ENCODE measurements at regions not wholly inside any gene's neighbourhood (a gene's known extent, or its start where the extent isn't known, plus 50 kb on each side); places are given as distances from the start of the nearest gene placed in this dataset.

- DNase-seq (ENCODE audit: low read depth, low spot score): no peak
Measured at GRCh38 chr2:18317017-18317416, 243.4 kb downstream of the RDH14 start.

- DNase-seq (ENCODE audit: low read depth, low spot score): no peak
Measured at GRCh38 chr2:18312818-18313217, 247.6 kb downstream of the RDH14 start.

GRCh38 chr2:18311420-18312195, 248.8 kb downstream of the RDH14 start:
- DNase-seq (ENCODE audit: low read depth, low spot score): peak; percentile 87

- DNase-seq (ENCODE audit: low read depth, low spot score): no peak
Measured at GRCh38 chr2:18309627-18310026, 250.8 kb downstream of the RDH14 start.

GRCh38 chr2:18309188-18309587, 251.3 kb downstream of the RDH14 start:
- DNase-seq (ENCODE audit: low read depth, low spot score): no peak

- no peak for DNase-seq (ENCODE audit: low read depth, low spot score)
Measured at GRCh38 chr2:18304849-18305248, 255.6 kb downstream of the RDH14 start.

GRCh38 chr2:18301421-18302139, 258.9 kb downstream of the RDH14 start:
- peak; percentile 23 for DNase-seq (ENCODE audit: low read depth, low spot score)

GRCh38 chr2:18299423-18300212, 260.8 kb downstream of the RDH14 start:
- peak; percentile 90 for DNase-seq (ENCODE audit: low read depth, low spot score)

- no peak for DNase-seq (ENCODE audit: low read depth, low spot score)
Measured at GRCh38 chr2:18297534-18298058, 262.9 kb downstream of the RDH14 start.

- no peak for DNase-seq (ENCODE audit: low read depth, low spot score)
Measured at GRCh38 chr2:18290386-18290785, 270.1 kb downstream of the RDH14 start.

- no peak for DNase-seq (ENCODE audit: low read depth, low spot score)
Measured at GRCh38 chr2:18286897-18287296, 273.6 kb downstream of the RDH14 start.

- no peak for DNase-seq (ENCODE audit: low read depth, low spot score)
Measured at GRCh38 chr2:18284331-18284730, 276.1 kb downstream of the RDH14 start.

- no peak for DNase-seq (ENCODE audit: low read depth, low spot score)
Measured at GRCh38 chr2:18282026-18282425, 278.4 kb downstream of the RDH14 start.

- no peak for DNase-seq (ENCODE audit: low read depth, low spot score)
Measured at GRCh38 chr2:18276583-18277075, 283.8 kb downstream of the RDH14 start.

- no peak for DNase-seq (ENCODE audit: low read depth, low spot score)
Measured at GRCh38 chr2:18273205-18273604, 287.2 kb downstream of the RDH14 start.

GRCh38 chr2:18272148-18272494, 288.3 kb downstream of the RDH14 start:
- no peak for DNase-seq (ENCODE audit: low read depth, low spot score)

- DNase-seq (ENCODE audit: low read depth, low spot score): no peak
Measured at GRCh38 chr2:18271370-18272147, 288.9 kb downstream of the RDH14 start.

- no peak for DNase-seq (ENCODE audit: low read depth, low spot score)
Measured at GRCh38 chr2:18268400-18268799, 292.1 kb downstream of the RDH14 start.

GRCh38 chr2:18267501-18267900, 293.0 kb downstream of the RDH14 start:
- DNase-seq (ENCODE audit: low read depth, low spot score): no peak

- DNase-seq (ENCODE audit: low read depth, low spot score): peak; percentile 44
Measured at GRCh38 chr2:18266699-18267098, 293.8 kb downstream of the RDH14 start.

All from astrocyte of the hippocampus (primary cell).